GM21786 (cell line): ENCODE measurements at regions not wholly inside any gene's neighbourhood (a gene's known extent, or its start where the extent isn't known, plus 50 kb on each side); places are given as distances from the start of the nearest gene placed in this dataset.

Source experiments
- ATAC-seq: cut with Tn5 transposase; IDR thresholded peaks from one replicate; pipeline ENCODE4 v1.9.1; 2021; ENCODE audit not compliant: unreplicated experiment

DNA sequence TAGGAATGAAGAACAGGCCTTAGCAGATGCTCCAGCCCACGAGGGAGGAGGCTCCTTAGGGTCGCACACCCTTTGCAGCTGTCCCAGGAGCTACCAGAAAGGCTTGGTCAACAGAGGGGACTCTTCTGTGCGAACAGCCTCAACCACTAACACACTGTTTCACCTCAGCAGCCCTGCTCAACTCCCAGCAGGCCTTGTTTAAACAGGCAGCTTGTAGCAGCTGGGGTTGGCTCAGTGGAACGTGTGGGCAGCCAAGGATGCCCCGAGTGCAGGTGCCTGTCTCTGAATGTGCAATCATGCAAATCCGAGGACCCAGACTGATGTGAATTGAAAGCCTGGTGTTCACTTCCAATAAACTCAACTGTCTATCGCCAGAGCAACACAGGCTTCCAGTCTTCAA lies 88.7 kb upstream of the CXCR4 start:
- ATAC-seq: peak; percentile 92

DNA sequence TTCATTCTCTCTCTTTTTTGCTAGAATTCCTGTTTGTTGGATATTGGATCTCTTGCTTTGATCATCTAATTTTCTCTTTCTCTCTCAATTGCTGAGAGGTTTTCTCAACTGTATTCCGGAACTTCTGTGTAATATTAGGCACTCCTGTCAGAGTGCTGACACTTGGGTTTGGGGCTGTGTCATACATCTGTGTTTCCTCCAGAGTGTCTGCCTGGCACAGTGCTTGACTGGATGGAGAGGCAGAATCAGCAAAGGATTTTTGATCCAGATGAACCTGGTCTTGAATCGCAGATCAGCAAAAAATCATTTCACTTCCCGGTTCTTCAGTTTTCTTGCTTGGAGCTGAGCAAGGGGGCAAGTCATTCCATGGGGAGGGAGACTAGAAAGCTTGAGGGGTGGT lies 87.7 kb upstream of the CXCR4 start:
- ATAC-seq: no peak

DNA sequence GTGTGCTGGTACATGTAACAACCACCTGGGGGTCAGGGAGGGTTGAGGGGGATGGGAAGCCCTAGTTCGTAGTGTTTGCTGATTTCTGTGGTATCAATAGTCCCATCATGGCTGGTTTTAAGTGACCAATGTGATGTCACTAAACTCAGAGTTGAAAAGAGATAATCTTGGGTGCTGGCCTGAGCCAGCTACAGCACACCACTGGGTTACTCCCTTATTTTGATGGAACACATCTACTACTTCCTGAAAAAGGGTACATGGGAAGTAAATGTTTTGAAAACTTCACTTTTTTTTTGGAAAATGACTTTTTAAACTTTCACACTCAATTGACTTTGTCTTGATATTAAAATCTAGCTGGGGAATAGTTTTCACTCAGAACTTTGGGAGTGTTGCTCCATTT lies 87.0 kb upstream of the CXCR4 start:
- ATAC-seq: no peak

DNA sequence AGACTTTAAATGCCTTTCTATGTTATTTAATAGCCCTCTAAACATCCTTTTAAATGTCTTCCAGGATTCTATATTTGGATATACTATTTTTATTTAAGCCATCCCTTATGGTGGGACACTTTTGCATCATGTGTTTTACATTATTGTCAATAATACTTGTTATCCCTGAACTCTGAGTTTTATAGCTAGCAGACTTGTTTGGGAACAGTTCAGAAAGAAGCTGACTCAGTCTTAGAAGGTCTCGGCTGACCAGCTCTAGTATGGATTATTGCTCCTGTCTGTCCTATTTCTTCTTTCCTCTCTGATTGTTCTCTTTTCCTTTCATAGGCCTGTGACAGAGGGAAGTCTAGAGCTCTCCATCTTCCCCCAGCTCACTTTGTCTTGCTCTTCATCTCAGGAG lies 77.3 kb upstream of the CXCR4 start:
- no peak for ATAC-seq

DNA sequence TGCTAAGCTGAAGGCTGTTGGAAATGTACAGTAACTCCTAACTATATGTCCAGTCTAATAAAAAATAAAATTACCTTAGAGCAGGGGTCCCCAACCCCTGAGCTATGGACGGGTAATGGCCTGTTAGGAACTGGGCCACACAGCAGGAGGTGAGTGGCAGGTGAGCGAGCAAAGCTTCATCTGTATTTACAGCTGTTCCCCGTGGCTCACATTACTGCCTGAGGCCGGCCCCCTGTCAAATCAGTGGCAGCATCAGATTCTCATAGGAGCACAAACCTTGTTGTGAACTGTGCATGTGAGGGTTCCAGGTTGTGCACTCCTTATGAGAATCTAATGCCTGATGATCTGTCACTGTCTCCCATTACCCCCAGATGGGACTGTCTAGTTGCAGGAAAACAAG lies 73.1 kb upstream of the CXCR4 start:
- ATAC-seq: no peak

DNA sequence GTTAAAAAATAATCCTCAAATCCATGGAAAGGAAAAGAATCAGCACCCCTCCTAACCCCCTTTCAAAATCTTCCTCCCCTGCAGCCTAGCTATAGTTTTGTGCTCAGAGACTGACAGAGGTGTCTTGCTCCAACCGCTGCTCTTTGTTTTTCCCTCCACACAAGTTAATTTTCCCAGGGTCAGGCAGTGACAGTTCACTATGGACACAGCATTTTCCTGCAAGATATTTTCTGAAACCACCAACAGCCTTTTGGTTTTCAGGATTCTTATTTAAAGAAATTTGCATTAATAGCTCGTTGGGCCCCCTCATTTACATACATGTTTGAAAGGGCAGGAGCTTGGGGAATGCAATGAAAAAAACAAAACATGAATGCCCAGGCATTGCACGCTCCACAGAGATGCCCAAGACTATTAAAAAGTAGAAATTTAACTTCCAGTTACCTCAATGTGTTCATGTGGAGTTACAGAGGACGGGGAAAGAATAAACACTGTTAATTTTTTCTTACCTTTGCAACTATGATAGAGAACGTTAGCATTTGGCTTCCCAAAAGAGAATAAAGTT lies 71.4 kb upstream of the CXCR4 start:
- no peak for ATAC-seq

DNA sequence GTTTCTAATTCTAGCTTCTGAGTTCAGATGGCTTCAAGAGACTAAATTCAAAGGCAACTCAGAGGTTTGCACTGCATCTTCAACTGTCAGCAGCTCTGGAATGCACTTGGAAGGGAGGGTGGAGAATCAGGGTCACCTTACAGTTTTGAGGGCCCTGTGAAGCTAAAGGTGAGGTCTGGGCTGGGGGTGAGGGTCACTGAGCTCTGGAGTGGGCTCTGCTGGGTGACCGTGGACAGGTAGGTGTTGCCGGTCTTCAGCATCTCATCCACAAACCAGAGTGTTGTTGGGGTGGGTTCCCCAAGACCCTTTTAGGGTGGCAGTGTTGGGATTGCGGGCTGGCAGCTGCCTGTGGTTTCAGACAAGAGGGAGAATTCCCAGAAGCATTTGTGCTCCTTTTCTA lies 70.1 kb upstream of the CXCR4 start:
- no peak for ATAC-seq

DNA sequence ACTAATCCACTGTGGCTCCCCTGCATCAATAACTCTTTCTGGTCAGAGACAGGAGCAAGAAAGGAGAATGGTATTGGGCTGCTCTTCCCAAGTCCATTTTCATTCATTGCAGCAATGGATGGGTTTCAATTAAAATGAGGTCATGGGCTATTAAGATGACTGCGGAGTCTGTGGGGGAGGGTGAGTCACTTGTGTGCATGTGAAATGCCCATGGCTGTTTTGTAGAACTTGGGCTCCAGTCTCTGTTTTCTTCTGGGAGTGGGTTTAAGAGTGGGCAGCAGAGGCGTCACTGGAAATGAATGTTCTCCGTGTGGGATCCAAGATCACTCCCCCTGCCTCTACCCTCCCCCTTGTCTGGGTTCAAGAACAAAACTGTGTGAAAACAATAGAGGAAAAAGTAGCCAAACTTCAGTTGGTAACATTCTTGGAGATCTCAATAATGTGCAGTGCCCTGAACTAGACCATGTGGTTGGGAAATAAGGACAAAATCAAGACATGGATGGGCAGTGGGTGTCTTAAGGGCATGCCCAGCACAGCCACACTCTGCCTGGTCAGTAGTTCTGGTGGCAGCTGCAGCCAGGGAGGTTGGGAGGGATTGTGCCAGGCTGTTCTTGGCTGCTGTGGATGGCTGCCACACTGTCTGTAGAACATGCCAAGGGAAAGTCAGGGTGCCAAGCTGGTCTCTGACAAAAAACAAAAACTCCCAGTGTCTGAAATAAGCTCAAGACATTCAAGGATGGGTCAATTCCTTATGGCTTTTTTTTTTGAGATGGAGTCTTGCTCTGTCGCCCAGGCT lies 68.2 kb upstream of the CXCR4 start:
- no peak for ATAC-seq

DNA sequence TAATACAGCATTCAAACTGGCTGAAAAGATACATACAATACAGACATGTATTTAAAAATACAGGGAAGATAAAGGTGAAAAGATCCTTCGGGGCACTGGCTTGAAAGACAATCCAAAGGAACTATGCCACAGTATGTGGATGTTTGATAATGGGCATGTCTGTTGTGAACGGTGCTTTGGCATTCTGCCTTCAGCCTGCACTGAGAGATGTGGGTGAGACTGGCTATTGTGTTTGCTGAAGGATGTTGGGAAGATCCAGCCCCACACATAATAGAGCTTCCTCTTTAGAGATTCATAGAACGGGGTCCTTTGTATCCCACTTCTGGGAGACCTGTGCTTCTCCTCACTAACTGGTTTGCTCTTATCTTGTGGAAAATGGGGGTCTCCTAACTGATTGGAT lies 65.1 kb upstream of the CXCR4 start:
- ATAC-seq: no peak

DNA sequence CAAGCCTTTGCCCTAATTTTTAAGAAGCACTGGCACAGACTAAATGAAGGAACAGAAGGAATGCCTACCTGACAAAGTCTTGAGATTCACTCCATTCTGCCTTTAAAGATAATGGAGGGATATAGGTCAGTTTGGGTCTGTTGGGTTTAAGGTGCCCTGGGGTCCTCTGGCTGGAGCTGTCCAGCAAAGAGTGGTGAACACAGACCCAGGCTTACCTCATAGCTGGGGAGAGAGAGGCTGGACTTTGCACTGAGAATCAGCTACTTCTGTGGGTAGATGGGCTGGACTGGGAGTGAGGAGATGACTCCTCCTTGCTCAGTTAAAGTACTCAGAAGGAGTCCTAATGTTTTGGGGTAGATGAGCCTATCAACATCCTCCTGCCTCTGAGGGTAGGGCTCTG lies 64.4 kb upstream of the CXCR4 start:
- no peak for ATAC-seq

DNA sequence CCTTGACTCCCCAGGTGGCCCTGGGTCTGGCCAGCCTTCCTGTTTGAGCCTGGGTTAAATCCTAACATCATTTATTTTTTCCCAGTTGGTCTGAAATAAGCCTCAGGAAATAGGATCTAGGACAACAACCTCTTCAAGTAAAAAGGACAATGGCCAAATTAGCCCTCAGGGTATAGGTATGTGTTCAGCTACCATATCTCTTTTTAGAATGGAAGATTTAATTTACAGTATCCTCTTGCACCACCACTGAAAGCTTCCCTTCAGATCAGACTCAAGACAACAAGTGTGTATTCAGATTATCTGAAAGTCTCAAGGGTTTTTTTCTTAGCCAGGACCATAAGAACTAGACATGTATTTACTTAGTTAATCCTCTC lies 61.6 kb upstream of the CXCR4 start:
- no peak for ATAC-seq

DNA sequence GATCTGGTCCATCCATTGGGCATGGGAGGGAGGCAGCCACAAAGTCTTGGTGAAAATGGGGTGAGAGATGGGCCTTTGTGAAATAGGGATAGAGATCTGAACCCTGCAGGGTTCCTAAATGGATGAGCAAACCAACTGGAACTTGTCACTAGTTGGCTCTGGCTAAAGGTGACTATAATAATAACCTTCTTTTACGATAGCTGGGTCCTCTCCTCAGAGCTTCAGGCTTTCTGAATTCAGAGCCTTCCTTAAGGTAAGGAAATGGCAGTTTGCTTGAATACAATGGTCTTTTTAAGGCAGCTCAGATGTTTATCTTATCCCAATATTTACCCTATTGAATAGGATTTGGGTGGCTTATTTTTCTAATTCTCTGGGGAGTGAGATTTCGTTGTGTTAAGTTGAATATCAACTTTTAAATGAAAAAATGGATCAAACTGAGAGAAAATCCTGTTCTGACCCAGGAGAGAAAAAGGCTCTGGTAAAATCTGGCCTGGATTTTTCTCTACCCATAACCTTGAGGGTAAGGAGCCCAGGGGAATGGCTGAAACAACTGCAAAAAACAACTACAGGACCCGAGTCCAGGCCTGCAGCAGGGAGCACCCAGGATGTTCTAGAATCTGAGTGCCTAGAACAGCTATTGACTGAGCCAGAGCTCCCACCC lies 61.1 kb upstream of the CXCR4 start:
- ATAC-seq: no peak

DNA sequence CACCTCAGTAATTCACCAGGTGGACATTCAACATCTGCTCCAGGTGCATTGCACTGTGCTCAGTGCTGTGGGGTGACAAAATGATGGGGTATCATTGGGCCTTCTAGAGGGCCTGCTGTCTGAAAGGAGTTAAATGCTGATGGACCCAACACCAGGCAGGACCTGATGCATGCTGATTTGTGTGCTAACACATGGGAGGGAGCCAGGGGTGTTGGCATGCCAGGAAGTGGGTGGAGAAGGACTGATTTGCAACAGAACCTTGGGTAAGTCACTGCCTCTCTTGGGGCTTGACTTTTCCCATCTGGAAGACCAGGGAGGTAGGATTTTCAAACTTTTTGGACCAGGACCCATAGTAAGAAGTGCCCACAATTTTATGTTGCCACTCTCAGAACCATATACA lies 57.9 kb upstream of the CXCR4 start:
- ATAC-seq: no peak

DNA sequence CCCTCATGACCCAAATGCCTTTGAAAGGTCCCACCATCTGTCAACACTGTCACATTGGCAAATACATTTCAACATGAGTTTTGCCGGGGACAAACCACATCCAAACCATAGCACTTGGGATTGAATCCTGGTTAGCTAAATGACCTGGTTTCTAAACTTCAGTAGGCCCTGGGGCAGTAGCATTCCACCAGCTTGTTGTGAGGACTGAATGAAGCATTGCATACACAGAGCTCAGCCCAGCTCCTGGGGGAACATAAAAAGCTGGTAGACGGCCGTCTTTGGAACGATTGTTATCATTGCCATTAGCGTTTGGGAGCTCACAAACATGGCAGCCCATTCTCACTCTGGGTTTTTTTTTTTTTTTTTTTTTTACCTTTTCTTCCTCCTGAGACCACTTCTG lies 57.5 kb upstream of the CXCR4 start:
- ATAC-seq: no peak

DNA sequence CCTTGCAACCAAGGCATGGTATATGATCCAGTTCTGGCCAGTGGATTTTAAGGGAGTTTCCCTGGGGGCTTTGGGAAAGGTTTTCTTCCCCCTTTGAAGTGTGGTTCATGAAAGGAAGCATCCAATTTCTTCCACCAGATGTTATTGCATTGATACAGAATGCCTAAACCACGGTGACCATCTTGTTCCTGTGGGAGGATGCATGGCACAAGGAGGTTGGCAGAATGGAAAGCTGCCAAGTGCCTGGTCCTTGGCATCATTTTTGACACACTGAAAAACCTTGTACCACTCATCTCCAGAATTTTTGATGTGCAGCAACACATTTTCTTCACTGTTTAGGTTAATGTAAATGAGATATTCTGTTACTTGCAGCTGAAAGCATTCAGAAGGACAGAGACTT lies 55.2 kb upstream of the CXCR4 start:
- ATAC-seq: no peak

DNA sequence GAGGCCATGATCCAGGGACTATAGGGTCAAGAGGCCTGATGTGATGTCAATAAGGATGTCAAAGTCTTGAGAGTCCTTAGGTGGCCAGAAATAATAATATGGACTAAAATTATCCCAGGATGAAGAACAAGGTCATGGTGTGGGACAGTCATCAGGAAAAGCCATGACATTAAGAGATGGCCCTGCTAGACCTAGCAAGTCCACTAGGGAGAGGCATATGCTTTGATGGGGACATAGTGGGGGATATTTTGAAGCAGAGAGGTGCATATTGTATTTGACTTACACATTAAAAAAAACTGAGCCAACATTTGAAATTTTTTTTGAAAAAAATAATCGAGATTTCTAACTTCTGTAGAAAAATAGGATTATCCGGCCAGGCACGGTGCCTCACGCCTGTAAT lies 53.3 kb upstream of the CXCR4 start:
- no peak for ATAC-seq

DNA sequence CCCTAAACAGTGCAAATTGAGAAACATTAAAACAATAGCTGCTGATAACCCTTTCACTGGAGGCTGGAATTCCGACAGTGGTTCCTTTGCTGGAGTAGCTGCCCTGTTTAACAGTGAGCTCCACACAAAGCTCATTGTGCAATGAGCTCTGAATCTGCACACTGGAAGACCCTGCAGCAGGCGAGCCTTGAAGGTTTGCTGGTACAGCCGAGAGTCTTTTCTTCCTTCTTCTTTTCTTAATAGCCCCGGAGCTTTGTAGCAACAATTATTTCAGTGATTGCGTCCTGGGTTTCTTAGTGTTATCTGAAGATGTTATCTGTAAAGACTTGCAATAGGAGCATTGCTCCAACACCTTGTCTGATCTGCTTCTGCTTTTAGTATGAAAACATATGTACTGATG lies 50.8 kb upstream of the CXCR4 start:
- ATAC-seq: no peak

DNA sequence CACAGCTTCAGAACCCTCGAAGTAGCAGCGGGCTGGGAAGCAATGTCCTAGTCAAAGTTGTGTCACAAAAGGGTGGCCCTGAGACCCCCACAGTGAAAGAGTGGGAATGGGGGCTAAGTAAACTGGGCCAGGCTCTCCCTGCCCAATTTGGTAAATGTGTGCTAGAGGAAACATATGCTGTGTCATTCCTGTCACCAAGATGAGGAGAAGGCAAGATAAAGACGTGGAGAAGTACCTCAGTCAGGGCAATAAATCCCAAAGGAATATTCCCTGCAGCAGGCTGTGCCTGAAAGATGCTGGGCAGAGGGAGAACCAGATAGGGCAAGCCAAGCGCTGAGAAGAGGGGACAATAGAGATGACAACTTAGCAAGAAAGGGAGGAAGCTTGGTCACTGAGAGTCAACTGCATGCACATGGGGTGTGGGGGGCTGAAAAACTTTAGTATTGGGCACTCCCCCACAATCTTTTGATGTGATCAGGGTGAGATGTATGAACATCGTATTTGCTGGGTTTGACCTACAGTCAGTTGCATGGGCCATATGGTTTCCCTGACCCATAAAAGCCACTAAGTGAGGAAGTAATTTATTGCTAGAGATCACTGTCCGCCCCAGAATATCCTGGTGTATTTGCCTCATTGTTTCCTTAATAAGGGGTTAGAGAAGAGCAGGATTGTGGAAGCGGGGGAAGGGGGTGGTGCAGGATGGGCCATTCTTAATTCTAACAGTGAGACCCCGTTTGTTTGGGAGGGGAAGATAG lies 49.9 kb upstream of the CXCR4 start:
- ATAC-seq: no peak
